Panc1 (cell line): ENCODE measurements at regions not wholly inside any gene's neighbourhood (a gene's known extent, or its start where the extent isn't known, plus 50 kb on each side); places are given as distances from the start of the nearest gene placed in this dataset.

Experiments used
- ATAC-seq: fragments of 200-7000 bp; cut with Tn5 transposase; 2 replicates; pipeline ENCODE4 v1.9.1; 2020; ENCODE audit warnings: mild to moderate bottlenecking, moderate library complexity
- BruUV-seq: library from RNA; stranded (reverse); fragments of 400-500 nt; replicated peaks from 2 replicates; lab custom pipeline; 2021; lab: Mats Ljungman, UMichigan
- CTCF ChIA-PET: fragments of 300-600 bp; sonication (Branson Sonifier 250); formaldehyde crosslinking; loops from one replicate; lab custom pipeline; 2022; ENCODE audit warnings: antibody characterized with exemption; lab: Charles Lee
- POLR2A ChIA-PET: fragments of 300-600 bp; sonication (Branson Sonifier 250); formaldehyde crosslinking; loops from one replicate; lab custom pipeline; 2022; ENCODE audit warnings: antibody characterized with exemption; lab: Charles Lee
- DNase-seq: peaks from one replicate; pipeline ENCODE4 v3.0.0-alpha.2; 2010; ENCODE audit warnings: low read depth, low spot score
- H3K27ac ChIP-seq: 2 replicates; pipeline ENCODE4 v1.5.1; 2011; ENCODE audit warnings: mild to moderate bottlenecking, low read length, inconsistent platforms
- H3K27me3 ChIP-seq: fragments of 200-500 bp; sonication (Bioruptor generic); 2 replicates; pipeline ENCODE4 v1.6.0; 2014; ENCODE audit warnings: low read length, inconsistent platforms; ENCODE audit not compliant: control insufficient read depth, insufficient read depth
- H3K36me3 ChIP-seq: fragments of 200-500 bp; sonication (Bioruptor generic); 2 replicates; pipeline ENCODE4 v1.5.1; 2014; ENCODE audit warnings: inconsistent platforms, mild to moderate bottlenecking, low read length, moderate library complexity; ENCODE audit not compliant: control insufficient read depth, insufficient read depth
- H3K4me1 ChIP-seq: 2 replicates; pipeline ENCODE4 v1.5.1; 2011; ENCODE audit warnings: inconsistent platforms, mild to moderate bottlenecking, low read length, moderate library complexity; ENCODE audit not compliant: control insufficient read depth, insufficient read depth
- H3K4me3 ChIP-seq, 2 experiments: 2 replicates each; pipeline ENCODE4 v1.5.1; 2011 to 2012; ENCODE audit warnings: low read depth in 2 of 2, low read length in 2 of 2, mild to moderate bottlenecking in 2 of 2, inconsistent platforms in 1 of 2, moderate library complexity in 1 of 2
- H3K9me3 ChIP-seq: fragments of 200-500 bp; sonication (Bioruptor generic); 2 replicates; pipeline ENCODE4 v1.5.1; 2014; ENCODE audit warnings: low read depth, mild to moderate bottlenecking, inconsistent platforms, low read length, moderate library complexity; ENCODE audit not compliant: control insufficient read depth, insufficient read depth
- CTCF ChIP-seq: fragments of 450-650 bp; IDR thresholded peaks from 2 replicates; pipeline ENCODE4 v1.5.1; 2017; ENCODE audit warnings: mild to moderate bottlenecking
- POLR2AphosphoS5 ChIP-seq: IDR thresholded peaks from 2 replicates; pipeline ENCODE4 v1.6.1; 2012; ENCODE audit warnings: mild to moderate bottlenecking, low read depth, low read length, moderate library complexity
- REST ChIP-seq, 2 experiments: IDR thresholded peaks; 2 replicates each; pipeline ENCODE4 v1.6.1; 2011 to 2012; ENCODE audit warnings: low read depth in 2 of 2, control low read depth in 1 of 2, low read length in 1 of 2, mild to moderate bottlenecking in 1 of 2, moderate library complexity in 1 of 2; ENCODE audit not compliant: insufficient read depth in 1 of 2
- SIN3A ChIP-seq: IDR thresholded peaks from 2 replicates; pipeline ENCODE4 v1.6.1; 2012; ENCODE audit warnings: low read depth, mild to moderate bottlenecking, low read length, moderate library complexity, borderline replicate concordance; ENCODE audit not compliant: insufficient read depth
- TCF7L2 ChIP-seq: IDR thresholded peaks from 2 replicates; pipeline ENCODE4 v1.6.1; 2011; ENCODE audit warnings: mild to moderate bottlenecking, low read depth, low read length, inconsistent platforms
- in situ Hi-C: cut with HindIII; loops from 2 replicates; pipeline ENCODE4 v1.10.0; 2016; ENCODE audit warnings: low sequenced_read_pairs, low pct_unique_long_range_greater_than_20kb
- intact Hi-C: fragments of 100-400 bp; cut with micrococcal nuclease; formaldehyde crosslinking; loops from one replicate; pipeline ENCODE4 v1.10.0; 2022; ENCODE audit not compliant: unreplicated experiment

- TF ChIP-seq TCF7L2 (no peak), REST (IDR thresholded peaks at IDR 0.05; ENCODE audit: insufficient read depth in 1 of 2, low read depth in 2 of 2, low read length in 1 of 2) (no peak), SIN3A (no peak), CTCF (no peak), POLR2AphosphoS5 (no peak)
- H3K27me3 ChIP-seq, result no peaks in the 10 kb centered on the region
- ChIA-PET CTCF (no interaction called here), POLR2A (no interaction called here)
- intact Hi-C loops, result no loop called here
- ATAC-seq (no peak), DNase-seq (no peak)
- in situ Hi-C loops, result no loop called here
- no peak overlapping the region for H3K4me3 ChIP-seq
- no TSS peak for BruUV-seq
- H3K4me1 ChIP-seq, result no peaks in the 10 kb centered on the region
- no peaks in the 10 kb centered on the region for H3K9me3 ChIP-seq
- no peaks in the 10 kb centered on the region for H3K36me3 ChIP-seq
- H3K27ac ChIP-seq, result no peak overlapping the region
These were observed 325.5 kb downstream of the BCOR start for GRCh38 chrX:39772057-39772832.

GRCh38 chrX:39773150-39773549 is 324.6 kb downstream of the BCOR start:
- Histone ChIP-seq H3K27ac (no peak overlapping the region), H3K9me3 (no peaks in the 10 kb centered on the region), H3K4me3 (no peak overlapping the region), H3K27me3 (no peaks in the 10 kb centered on the region), H3K36me3 (no peaks in the 10 kb centered on the region), H3K4me1 (no peaks in the 10 kb centered on the region)
- ChIA-PET CTCF (no interaction called here), POLR2A (no interaction called here)
- intact Hi-C loops (no loop called here), in situ Hi-C loops (no loop called here)
- no peak for TF ChIP-seq CTCF
- TF ChIP-seq POLR2AphosphoS5, result no peak
- TF ChIP-seq TCF7L2, result no peak
- no peak for TF ChIP-seq REST (IDR thresholded peaks at IDR 0.05; ENCODE audit: insufficient read depth in 1 of 2, low read depth in 2 of 2, low read length in 1 of 2)
- TF ChIP-seq SIN3A, result no peak
- ATAC-seq (no peak), DNase-seq (no peak)
- BruUV-seq, result no TSS peak
